Astrocyte (in vitro differentiated cells and primary cell): ENCODE measurements at regions not wholly inside any gene's neighbourhood (a gene's known extent, or its start where the extent isn't known, plus 50 kb on each side); places are given as distances from the start of the nearest gene placed in this dataset.
"Not testable (repeated sequence)": the region's sequence is repeated elsewhere in the genome, so short reads cannot be mapped to it uniquely, and the experiment has no call there.

Experiments used
- EZH2 ChIP-seq: IDR thresholded peaks from 2 replicates; pipeline ENCODE4 v1.6.1; 2012; ENCODE audit warnings: mild to moderate bottlenecking, low read length, inconsistent platforms; ENCODE audit not compliant: insufficient read depth
- TF ChIP-seq, protein P1 (sequence below): IDR thresholded peaks from 2 replicates; pipeline ENCODE4 v1.5.1; 2011; ENCODE audit warnings: low read depth, mild to moderate bottlenecking, inconsistent platforms, low read length, moderate library complexity; ENCODE audit not compliant: insufficient read depth

- TF ChIP-seq, protein P1, sequence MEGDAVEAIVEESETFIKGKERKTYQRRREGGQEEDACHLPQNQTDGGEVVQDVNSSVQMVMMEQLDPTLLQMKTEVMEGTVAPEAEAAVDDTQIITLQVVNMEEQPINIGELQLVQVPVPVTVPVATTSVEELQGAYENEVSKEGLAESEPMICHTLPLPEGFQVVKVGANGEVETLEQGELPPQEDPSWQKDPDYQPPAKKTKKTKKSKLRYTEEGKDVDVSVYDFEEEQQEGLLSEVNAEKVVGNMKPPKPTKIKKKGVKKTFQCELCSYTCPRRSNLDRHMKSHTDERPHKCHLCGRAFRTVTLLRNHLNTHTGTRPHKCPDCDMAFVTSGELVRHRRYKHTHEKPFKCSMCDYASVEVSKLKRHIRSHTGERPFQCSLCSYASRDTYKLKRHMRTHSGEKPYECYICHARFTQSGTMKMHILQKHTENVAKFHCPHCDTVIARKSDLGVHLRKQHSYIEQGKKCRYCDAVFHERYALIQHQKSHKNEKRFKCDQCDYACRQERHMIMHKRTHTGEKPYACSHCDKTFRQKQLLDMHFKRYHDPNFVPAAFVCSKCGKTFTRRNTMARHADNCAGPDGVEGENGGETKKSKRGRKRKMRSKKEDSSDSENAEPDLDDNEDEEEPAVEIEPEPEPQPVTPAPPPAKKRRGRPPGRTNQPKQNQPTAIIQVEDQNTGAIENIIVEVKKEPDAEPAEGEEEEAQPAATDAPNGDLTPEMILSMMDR, result not testable (repeated sequence)
- not testable (repeated sequence) for TF ChIP-seq EZH2
Observed at GRCh38 chr4:77353724-77354315, 196.8 kb downstream of the CCNG2 start.
